ENCODE measurements at regions not wholly inside any gene's neighbourhood (a gene's known extent, or its start where the extent isn't known, plus 50 kb on each side); places are given as distances from the start of the nearest gene placed in this dataset.

DNA sequence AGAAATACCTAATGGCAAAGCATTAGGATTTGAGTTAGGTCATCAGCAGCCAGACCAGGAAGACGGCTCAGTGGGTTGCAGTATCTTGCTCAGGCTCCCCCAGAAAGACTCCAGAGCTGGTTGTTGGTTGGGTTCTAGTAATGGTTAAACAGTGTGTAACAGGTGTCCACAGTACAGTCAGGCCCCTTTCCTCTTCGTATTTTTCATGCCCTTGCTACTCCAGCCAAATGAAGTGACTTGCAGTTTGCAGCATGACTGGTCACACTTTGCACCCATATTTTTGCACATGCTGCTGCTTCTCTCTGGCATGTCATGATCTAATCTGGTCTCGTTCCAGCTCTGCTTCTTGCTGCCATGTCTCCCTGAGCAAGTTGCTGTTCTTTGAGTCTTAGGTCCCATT, 60.6 kb upstream of the TRPC7 start:
- intact Hi-C loops (cut with DNase I) = no loop called here
- no peak for ATAC-seq
- no peak for TF ChIP-seq CTCF (IDR thresholded peaks at IDR 0.05)
- Histone ChIP-seq H3K9me3 (no peaks in the 10 kb centered on the region), H3K27me3 (ENCODE audit: low read depth) (no peaks in the 10 kb centered on the region), H3K4me3 (no peak overlapping the region), H3K27ac (no peak overlapping the region), H3K4me1 (no peaks in the 10 kb centered on the region), H3K36me3 (no peaks in the 10 kb centered on the region)
- DNase-seq = no peak

DNA sequence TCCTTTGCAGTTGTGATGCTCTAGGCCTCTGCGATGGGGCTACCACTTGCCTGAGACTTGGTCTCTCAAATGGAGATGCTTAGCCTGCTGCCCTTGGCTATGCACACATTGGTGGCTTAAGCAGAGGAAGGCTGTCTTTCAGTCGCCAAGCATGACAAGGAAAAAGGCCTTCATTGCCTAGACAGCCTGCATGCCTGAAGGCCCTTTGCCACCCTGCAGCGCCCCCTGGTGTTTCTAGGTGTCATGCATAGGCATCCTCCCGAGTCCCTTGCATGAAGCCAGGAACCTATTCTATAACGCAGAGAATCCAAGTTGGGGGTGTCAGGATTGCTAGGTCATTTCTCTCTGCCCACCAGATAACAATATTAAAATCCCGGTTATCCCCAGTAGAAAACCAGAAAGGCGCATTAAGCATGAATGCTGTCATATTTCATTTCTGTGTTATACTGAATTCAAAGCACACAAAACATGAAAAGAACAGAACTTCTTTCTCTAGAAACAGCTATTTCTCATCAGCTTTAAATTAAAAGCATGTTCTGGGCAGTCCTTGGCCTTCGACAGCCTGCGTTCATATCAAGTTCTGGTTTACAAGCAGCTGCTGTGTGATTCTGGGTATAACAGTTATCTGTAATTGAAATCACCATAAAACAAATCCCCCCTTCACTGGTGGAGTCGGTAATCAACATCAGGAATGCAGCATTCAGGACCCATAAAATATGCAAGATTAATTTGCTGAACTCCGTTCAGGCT, 59.7 kb upstream of the TRPC7 start:
- DNase-seq = peak; percentile 78

GRCh38 chr5:136423944-136424606, 58.7 kb upstream of the TRPC7 start:
- intact Hi-C loops (cut with DNase I) = no loop called here
- Histone ChIP-seq H3K4me3 (no peak overlapping the region), H3K9me3 (no peaks in the 10 kb centered on the region), H3K27me3 (ENCODE audit: low read depth) (no peaks in the 10 kb centered on the region), H3K36me3 (no peaks in the 10 kb centered on the region), H3K4me1 (no peaks in the 10 kb centered on the region), H3K27ac (no peak overlapping the region)
- TF ChIP-seq CTCF (IDR thresholded peaks at IDR 0.05) = no peak
- ATAC-seq (no peak), DNase-seq (no peak)

More for the DNA sequence above, 59.7 kb upstream of the TRPC7 start:
- Histone ChIP-seq H3K27me3 (ENCODE audit: low read depth) (no peaks in the 10 kb centered on the region), H3K36me3 (no peaks in the 10 kb centered on the region), H3K4me1 (no peaks in the 10 kb centered on the region), H3K4me3 (no peak overlapping the region), H3K9me3 (no peaks in the 10 kb centered on the region), H3K27ac (no peak overlapping the region)
- ATAC-seq = peak; percentile 60 to 66
- peak; percentile 69 for TF ChIP-seq CTCF (IDR thresholded peaks at IDR 0.05)
- intact Hi-C loops (cut with DNase I) = no loop called here

GRCh38 chr5:136420168-136420898, 55.0 kb upstream of the TRPC7 start:
- no peak for DNase-seq
- Histone ChIP-seq H3K4me1 (no peaks in the 10 kb centered on the region), H3K4me3 (no peak overlapping the region), H3K36me3 (no peaks in the 10 kb centered on the region), H3K27me3 (ENCODE audit: low read depth) (no peaks in the 10 kb centered on the region), H3K9me3 (no peaks in the 10 kb centered on the region), H3K27ac (no peak overlapping the region)
- intact Hi-C loops (cut with DNase I) = no loop called here
- ATAC-seq = no peak
- no peak for TF ChIP-seq CTCF (IDR thresholded peaks at IDR 0.05)

DNA sequence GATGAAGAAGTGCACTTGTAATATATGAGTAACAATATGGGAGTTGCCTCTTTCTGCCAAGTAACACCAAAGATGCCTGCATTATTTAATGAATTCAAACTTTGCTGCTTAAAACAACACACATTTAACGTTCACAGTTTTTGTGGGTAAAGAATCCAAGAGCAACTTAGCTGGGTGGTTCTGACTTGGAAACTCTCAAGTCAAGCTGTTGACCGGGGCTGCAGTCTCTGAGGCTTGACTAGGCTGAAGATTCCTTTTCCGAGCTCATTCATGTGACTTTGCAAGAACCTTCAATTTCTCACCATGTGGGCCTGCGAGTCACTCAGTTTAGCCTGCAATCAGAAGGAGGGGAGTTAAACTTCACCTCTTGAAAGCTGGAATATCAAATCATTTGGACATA, 53.0 kb upstream of the TRPC7 start:
- ATAC-seq (no peak), DNase-seq (no peak)
- Histone ChIP-seq H3K9me3 (no peaks in the 10 kb centered on the region), H3K4me1 (no peaks in the 10 kb centered on the region), H3K4me3 (no peak overlapping the region), H3K27ac (no peak overlapping the region), H3K36me3 (no peaks in the 10 kb centered on the region), H3K27me3 (ENCODE audit: low read depth) (no peaks in the 10 kb centered on the region)
- intact Hi-C loops (cut with DNase I) = no loop called here
- TF ChIP-seq CTCF (IDR thresholded peaks at IDR 0.05) = no peak
